Ecto neural progenitor cell (in vitro differentiated cells): ENCODE measurements at regions not wholly inside any gene's neighbourhood (a gene's known extent, or its start where the extent isn't known, plus 50 kb on each side); places are given as distances from the start of the nearest gene placed in this dataset.

Experiments used
- DNase-seq: peaks from one replicate; pipeline ENCODE4 v3.0.0-alpha.2; 2018; ENCODE audit warnings: low spot score

DNA sequence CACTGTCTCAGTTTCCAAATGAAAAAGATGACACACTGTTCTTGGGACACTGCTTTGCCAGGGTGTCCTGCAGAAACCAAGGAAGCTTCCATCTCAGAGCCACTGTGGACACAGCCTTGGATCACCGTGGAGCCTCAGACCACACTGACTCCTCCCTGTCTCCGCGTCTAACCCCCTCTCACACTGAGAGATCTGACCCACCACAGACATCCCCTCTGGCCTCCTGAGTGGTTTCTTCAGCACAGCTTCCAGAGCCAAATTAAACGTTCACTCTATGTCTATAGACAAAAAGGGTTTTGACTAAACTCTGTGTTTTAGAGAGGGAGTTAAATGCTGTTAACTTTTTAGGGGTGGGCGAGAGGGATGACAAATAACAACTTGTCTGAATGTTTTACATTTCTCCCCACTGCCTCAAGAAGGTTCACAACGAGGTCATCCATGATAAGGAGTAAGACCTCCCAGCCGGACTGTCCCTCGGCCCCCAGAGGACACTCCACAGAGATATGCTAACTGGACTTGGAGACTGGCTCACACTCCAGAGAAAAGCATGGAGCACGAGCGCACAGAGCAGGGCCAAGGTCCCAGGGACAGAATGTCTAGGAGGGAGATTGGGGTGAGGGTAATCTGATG is 113.4 kb upstream of the PKDCC start:
- no peak for DNase-seq

DNA sequence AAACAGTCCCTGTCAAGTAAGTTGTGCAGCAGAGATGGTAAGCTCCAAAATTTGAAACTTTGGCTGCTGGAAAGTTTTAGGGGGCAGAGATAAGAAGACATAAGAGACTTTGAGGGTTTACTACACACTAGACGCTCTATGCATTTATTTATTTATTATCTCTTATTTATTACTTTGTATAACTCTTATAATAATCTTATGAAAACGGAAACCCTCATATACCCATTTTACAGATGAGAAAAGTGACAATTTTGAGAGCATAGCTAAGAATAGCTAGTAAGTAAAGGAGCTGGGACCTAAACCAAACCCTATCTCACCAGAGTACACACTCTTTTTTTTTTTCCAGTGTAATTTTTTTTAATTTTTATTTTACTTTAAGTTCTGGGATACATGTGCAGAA is 112.8 kb upstream of the PKDCC start:
- DNase-seq = no peak

DNA sequence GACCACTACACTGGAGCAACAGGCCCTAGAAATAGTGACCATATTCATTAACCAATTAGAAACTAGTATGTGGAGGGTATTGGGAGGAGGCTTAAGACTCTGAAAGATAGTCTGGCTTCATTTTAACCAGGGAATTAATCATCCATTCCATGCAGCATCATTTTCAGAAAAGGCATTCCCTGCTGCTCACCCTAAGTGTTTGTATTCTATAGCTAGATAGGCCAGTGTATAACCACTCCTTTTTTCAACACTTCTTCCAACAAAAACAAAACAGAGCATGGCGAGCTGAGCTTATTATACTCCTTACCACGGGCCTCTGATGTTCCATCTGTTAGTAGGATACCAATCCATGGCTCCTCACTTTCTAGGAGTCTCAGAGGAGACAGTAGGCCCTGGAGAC is 112.0 kb upstream of the PKDCC start:
- no peak for DNase-seq

DNA sequence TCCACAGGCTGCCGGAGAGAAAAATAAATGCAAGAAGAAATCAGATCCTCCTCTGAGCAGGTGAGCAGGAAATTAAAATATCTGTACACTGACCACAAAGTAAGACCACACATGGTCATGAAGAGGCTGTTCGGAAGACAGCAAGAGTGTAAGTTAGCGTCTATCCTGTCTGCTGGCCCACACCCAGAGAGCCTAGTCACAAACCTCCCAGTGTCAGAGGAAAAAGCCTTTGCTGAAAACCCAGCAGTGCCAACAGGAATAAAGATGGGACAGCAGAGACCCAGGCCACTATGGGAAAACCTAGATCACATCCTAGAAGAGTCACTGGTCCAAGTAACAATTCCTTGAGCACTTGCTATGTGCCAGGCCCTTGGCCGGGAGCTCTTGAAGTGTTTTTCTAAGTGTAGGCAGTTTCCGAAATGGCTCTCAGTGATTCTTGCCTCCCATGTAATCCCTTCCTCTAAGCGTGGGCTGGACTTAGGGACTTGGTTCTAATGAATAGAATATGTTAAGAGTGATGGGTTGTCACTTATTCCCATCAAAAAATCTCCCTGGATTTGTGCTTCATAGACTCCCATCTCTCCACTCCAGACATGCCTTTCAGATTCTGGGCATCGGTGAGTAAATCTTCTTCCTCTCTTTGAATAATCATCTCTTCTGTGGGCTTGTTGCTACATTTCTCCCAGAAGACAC is 110.9 kb upstream of the PKDCC start:
- no peak for DNase-seq

DNA sequence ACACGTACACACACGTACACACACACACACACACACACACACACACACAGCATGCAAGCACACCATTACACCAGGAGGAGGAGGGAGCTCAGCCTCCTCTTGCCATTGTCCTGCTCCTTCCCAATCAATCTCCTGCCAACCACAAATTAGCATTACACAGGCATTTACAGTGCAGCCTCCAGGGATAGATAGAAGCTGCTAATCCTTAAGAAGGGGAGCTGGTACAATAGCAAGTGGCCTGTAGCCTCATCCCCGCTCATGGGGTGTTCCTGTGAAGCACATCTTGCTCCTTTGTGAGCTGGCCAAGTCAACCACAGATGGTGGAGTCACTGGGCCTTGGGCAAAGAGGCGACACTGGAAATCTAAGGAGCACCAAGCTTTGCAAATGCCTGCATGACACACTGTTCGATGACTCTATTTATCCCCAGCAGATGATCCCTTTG is 110.3 kb upstream of the PKDCC start:
- no peak for DNase-seq

DNA sequence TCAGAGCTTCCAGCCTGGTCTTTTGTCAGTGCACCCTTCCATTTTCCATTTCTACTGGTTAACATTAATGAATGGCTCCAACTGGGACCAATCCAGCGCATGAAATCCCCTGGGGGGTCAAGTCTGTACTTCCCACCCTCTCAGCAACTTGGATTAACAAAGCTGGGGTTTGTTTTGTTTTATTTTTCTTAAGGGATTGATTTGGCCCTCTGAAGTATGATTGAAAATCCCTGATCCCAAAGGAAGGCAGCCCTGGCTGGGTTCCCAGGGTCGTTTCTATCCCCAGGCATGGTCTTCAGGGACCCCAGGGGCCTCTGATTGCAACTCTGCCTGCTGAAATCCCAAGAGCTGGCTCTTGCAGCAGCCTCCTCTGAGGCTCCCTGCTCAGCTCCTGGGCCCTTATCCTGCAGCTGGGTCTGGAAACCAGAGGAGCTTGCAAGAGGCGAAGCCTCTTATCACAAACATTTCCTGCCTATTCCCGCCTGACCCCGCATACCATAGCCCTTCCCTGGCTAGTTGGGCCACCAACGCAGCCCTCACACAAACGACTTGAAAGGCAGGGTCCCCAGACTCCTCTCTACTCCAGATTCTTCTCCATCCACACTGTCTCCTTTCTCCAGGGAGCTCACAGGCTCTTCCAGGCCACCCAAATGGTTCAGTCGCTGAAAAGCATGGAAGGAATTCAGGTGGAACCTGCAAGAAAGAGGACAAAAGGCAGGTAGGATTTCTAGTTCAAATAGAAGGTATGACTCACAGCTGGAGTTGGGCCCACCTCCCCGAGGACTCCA is 109.7 kb upstream of the PKDCC start:
- DNase-seq = peak; percentile 74

DNA sequence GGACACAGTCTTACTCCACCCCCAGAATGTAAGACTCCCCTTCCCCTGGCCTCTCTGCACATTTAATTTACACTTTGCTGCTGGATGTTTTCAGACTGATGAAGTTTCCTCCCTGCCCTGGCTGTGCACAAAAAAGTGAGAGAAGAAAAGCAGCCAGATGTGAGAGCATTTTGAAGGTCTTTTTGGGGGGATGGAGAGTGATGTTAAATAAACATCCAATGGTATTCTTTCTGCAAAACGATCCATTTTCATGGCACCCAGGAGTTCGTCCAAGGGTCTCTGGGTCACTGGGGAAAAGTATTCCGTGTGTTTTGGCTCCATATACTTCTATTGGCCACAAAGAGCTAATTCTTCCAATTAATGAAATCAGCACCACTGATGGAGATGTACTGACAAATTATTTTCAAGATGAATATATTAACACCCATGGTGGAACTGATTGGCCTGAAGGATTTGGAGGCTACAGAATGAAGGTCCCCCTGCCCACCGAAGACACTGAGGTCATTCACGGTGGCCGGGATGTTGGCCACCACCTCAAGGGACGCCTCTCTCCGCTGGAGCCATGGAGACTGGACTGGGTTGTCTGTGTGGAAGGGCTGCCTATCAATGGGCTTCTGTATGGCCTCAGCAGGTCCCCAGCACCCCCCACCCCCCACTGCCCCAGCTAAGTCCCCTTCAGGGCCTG is 107.6 kb upstream of the PKDCC start:
- DNase-seq = no peak

DNA sequence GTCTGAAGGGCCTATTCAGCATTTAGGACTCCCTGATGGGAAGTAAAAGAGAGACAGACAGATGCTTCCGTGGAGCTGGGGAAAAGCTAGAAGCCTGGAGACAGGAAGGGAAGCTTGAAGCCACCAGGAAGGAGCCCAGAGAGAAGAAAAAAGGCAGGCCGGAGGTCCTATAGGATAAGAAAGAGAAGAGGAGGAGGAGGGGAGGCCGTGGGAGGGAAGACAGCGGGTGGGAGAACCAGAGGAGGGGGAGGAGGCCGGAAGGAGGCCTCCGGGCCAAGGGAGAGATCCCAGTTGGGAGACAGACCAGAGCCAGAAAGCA is 107.1 kb upstream of the PKDCC start:
- DNase-seq = no peak

DNA sequence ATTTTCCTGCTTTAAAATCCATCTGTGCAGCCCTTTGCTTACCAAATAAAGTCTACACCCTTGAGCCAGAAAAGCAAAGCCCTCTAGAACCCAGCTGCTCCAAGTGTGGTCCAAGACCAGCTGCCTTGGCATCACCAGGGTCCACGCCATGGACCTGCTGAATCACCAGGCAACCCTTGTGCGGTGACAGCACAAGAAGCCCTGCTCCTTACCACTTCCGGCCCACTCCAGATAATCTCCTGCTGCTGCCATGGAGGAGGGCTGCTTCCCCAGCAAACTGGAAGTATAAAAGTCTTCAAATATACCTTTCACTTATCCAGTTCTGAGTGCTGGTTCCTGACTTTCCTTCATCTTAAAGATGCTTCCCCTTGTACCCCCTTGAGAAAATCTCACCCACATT is 106.0 kb upstream of the PKDCC start:
- DNase-seq = no peak

DNA sequence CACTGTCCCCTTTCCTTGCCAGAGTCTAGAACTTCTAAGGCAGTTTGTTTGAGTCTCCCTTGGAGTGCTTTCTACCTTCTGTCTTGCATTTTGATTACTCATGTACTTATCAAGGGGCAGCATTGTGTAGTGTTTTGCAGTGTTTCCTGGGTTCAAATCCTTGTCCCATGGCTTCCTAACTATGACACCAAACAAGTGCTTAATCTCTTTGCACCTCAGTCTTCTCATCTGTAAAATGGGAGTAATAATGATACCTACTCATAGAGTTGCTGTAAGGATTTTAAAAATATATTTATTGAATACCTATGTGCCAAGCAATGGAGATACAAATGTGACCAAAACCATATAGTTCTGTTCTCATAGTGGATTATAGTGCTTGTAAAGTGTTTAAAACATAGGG is 105.5 kb upstream of the PKDCC start:
- no peak for DNase-seq

DNA sequence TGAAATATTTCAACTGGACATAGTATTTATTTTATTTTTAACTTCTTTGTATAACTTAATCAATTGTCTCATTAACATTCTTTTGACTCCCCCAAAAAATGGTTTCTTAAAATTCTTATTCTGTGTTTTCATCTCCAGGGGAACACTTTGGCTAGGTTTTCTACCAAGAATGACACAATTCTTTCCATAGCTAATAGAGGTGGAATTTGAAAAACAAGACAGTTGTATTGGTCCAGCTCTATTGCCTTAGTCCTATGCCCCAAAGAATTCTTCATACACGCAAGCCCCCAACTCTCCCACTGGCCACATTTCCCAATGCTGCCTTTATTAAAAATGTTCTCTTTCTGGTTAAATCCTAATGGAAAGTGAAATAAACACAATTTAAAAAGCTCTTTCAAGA is 104.7 kb upstream of the PKDCC start:
- DNase-seq = no peak

DNA sequence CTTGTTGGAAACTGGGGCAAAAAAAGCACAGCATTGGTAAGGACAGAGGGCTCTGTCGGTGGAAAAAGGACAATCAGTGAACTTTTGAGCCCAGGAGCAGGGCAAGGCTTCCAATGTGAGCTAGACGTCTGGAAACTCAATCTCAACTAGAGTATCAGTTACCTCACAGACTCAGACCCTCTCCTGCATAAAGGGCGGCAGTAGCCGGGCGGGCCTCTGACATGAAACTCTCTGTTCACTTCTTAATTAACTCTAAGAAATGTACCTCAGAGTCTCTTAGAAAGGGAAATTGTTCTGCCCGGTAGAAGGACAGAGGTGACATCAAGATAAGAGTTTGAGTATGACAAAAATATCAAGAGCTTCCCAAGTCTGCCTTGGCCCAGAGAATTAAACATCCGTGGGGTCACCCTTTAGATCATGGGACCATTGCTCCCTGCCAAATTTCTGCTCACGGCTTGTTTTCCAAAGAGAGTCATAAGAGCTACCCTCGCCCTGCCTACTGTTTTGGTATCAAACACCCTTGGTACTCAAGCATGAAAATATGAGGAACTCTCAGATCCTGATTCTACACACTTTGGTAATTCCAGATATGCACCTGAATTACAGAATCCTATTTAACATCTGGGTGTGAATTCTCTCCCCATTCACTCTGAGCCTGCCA is 103.5 kb upstream of the PKDCC start:
- DNase-seq = no peak

DNA sequence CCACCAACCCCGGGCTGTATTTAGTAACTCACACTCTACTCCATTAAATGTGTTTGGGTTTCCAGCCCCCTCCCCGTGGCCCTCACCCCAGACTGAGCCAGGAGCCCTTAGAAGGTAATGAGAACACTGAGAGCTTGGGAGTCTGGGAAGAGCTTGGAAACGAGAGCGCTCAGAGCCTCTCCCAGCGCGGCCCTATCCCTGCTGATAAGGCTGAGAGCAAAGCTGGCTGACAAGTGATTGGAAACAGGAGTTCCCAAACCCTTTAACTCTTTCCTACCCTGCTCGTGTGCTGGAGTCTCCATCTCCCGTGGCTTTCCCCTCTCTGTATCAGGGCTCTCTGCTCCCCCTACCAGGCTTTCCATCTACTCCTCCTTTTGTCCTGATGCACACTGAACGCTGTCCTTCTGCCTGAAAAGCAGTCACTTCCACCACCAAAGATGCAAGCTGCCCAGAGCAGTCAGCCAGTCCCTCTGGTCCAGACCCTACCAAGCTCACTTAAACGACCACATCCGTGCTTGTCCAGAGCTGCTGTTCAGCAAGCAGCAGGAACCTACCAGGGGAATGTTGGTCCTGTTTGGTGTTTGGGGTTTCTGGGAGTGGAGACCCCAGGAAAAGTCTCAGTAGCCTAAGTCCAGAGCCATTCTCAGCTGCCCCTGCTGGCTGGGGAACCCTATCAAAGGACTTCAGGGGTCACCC is 100.0 kb upstream of the PKDCC start:
- DNase-seq = no peak

DNA sequence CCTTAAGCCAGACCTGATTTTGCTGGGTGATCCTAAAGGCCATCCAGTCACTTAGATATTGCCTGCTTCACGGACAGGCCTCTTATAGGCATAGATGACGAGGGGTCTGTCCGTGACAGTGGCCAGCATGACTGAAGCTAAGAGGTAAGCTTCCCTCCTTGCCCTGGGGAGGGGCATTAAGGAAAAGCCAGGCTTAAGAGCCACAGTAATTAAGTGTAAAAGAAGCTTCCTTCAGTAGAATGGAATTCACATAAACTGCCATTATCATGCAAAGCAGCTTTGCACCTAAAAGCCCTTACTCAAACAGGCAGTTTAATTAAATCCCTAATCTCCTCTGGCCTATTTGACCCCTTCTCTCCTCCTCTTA is 99.4 kb upstream of the PKDCC start:
- DNase-seq = peak; percentile 74

DNA sequence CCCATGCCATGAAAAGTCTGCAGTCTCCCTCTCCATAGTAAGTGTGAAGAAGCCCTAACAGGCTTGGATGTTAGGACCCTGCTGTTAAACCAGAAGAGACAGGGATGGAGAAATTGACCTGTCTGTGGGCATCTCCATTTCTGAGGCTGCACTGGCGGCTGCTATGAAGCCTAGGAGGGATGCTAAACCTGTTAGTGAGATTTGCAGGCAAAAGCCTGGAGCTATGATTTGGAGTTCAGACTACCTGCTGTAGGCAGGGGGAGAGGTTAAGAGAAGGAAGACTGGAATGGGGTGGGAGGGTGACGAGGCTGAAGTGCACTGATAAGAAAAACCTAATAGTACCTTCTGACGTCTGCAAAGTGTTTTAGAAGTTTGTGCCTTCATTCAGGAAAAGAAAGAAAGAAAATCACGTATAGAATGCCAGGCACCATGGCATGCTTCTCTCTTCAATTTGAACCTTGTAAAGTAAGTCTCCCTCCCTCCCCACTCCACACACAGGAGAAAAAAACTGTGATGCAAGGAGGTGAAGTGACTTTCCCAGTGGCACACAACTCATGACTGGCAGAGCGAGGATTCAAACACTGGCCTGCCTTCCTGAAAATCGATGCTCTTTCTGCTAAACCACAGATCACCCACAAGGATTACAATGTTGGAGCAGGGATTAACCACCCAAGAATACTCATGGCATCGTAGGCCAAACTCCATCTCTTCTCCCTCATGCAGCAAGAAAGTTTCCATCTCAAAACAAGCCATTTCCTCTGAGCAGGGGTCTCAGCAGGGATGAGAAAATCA is 98.5 kb upstream of the PKDCC start:
- no peak for DNase-seq

DNA sequence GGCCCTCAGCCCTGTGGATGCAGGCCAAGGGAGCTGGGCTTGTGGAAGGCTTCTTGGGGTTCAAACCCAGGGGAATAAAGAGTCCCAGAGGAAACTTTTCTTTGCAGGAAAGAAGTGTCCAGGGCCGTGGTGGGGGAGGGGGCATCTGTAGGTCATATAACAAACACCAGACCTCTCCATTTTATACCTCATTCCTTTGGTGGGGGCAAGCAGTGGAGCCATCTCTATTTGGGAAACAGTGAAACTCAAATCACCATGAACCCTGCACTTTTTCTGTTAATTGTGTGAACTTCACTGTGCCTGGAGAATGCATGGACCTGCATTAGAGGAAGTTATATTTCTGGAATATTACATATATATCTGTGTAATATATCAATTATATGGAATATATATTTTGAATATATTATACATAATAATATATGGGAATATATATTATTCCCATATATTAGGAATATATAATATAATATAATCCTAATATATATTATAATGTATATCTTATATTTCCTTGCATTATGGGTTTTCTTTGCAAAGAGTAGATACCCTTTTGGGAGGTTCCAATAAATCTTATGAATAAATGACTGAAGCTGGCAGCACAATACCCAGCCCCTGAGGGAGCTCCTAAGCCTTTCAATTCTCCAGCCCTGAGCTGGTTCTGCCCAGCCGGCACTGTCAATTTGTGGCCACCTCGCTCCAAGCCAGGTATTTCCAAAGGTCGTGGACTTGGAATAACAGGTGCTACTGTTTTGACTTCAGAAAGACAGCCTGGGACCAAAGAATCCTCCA is 97.7 kb upstream of the PKDCC start:
- DNase-seq = no peak

DNA sequence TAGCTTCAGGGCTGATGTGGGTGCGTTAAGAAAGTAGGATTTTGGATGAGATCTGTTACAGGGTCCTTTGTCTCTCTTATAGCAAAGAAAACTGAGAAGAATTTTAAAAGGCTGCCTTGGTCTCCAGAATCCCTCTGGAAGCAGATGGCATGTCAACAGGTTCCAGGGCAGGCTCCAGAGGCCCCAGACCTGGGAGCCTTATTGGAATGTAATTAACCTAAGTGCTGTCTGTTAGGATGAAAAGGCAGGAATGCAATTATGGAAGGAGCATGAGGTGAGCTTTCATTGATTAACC is 97.2 kb upstream of the PKDCC start:
- DNase-seq = no peak

DNA sequence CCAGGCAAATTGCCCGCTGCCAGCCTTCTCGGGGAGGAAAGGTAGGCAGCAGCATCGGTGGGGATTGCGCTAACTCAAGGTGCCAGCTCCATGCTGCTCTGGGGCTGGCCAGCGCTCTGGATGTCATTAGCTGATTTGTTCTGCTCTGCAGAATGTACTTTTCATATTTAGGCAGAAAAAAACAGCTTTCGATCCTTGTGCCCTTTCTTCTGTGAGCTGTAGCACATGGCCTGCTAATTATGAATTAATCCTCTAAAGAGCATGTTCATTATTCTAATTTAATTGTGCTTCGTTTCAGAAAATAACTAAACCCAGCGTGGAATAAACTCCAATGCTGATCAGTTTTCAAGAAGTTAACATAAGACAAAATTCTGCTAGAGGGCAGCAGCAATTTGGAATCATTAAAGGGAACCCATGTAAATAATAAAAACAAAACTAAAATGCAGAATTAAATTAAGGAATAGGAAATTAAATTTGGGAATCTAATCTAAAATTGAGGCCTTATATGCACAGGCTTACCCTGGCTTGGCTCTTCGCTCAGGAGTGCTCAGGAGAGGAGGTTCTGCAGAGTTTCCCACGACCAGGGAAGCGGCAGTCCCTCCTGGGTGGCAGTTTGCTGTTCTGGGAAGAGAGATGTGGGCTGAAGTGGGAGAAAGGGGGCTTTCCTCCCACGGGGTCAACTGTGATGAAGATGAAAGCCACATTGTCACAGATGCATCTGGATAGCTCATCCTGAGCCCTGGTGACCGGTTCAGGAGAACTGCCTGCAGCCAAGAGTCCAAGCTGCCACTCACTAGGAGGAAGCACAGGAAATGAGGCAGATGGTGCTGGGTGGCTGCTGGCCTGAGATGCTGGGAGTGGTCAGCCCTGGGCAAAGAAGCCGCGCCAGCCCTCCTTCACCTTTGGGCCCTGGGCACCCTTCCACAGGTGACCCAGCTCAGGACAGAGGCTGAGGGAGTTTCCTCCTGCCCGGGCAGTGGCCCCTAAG is 93.2 kb upstream of the PKDCC start:
- DNase-seq = no peak
